Stimulated activated naive CD8-positive, alpha-beta T cell treated with anti-CD3 and anti-CD28 coated beads, Interleukin-15, Interleukin-2, amounts not matched to agents 100 U/mL and 50 U/mL, for 24 hours (primary cell): ENCODE measurements at regions not wholly inside any gene's neighbourhood (a gene's known extent, or its start where the extent isn't known, plus 50 kb on each side); places are given as distances from the start of the nearest gene placed in this dataset.

Experiments used
- ATAC-seq: fragments of 150-1000 bp; cut with Tn5 transposase; one replicate; pipeline ENCODE4 v1.10.0; 2021
- DNase-seq: peaks from one replicate; pipeline ENCODE4 v3.0.0; 2021

DNA sequence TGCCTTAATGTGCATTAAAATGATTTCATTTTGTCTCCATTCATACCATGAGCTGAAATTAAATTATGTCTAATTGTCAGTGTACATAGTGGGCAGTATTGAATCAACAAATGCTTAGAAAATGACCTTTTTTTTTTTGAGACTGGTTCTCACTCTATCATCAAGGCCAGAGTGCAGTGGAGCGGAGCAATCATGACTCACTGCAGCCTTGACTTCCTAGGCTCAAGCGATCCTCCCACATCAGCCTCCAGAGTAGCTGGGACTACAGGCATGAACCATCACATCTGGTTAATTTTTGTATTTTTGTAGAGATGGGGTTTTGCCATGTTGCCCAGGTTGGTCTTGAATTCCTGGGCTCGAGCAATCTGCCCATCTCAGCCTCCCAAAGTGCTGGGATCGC lies 117.0 kb upstream of the BLID start:
- ATAC-seq: no peak
- no peak for DNase-seq

GRCh38 chr11:122230385-122230755 lies 114.4 kb upstream of the BLID start:
- ATAC-seq (no peak), DNase-seq (no peak)

- ATAC-seq (no peak), DNase-seq (no peak)
These were observed 113.7 kb upstream of the BLID start for GRCh38 chr11:122229481-122230384.

GRCh38 chr11:122229078-122229477 lies 113.1 kb upstream of the BLID start:
- DNase-seq: no peak

DNA sequence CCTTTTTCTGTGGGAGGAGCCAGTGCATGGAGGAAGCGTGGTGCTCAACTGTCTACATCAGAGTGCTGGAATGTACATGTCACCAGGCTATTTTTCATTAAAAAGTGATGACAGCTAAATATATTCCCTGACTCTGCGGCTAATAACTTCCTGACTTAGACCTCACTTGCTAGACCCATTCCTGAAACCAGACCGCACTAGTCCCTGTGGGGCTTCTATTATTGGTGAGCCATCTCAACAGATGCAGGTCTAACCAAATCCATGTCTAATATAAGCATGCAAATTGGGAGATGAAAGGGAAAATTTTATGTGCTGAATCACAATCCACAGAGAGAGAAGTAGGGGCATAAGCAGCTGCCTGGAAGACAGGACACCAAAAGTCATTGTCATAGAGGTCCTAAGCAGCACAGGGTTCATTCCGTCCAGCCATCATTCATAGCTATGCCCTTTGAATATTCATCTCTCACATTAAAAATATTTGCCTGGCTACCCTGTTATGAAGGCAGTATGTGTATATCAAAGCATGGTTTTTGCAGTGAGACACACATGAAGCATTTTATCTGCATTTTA lies 110.9 kb upstream of the BLID start:
- ATAC-seq (no peak), DNase-seq (no peak)

More at GRCh38 chr11:122229078-122229477, 113.1 kb upstream of the BLID start:
- ATAC-seq: no peak

GRCh38 chr11:122224867-122225266 lies 108.9 kb upstream of the BLID start:
- DNase-seq: no peak
- ATAC-seq: no peak

DNA sequence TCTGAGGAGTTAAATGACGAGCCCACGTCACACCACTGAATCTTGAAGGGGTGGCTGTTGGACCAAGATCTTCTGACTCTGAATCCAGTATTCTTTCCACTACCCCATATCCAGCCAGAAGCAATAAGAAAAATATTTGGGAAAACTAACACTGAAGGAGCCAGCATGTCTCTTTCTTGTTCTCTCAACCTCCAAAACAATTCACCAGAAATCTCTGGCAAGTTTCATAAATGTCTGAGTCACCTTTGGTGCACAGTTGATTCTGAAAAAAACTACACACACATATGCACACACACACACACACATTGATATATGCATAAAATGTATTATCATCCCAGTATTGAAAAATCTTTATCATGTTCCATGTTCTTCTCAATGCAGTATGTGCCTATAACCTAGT lies 104.3 kb upstream of the BLID start:
- ATAC-seq (no peak), DNase-seq (no peak)

DNA sequence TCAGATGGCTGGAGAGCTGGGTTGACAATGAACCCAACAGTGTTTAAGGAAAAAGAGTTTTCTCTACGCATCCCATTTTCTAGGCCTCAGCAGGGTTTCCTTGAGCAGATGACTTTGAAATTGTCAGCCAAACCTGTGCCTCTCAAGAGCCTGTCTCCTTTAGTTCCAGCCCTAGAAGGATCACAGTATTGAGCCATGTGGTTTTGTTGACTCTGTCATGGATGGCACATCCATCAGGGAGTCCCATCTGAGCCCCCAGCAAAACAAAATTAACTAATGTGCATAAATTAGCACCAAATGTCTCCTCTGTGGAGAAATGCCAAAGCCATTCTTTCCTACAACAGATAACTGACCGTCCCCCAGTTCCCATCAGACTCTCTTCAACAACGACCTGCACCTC lies 103.8 kb upstream of the BLID start:
- DNase-seq: no peak

DNA sequence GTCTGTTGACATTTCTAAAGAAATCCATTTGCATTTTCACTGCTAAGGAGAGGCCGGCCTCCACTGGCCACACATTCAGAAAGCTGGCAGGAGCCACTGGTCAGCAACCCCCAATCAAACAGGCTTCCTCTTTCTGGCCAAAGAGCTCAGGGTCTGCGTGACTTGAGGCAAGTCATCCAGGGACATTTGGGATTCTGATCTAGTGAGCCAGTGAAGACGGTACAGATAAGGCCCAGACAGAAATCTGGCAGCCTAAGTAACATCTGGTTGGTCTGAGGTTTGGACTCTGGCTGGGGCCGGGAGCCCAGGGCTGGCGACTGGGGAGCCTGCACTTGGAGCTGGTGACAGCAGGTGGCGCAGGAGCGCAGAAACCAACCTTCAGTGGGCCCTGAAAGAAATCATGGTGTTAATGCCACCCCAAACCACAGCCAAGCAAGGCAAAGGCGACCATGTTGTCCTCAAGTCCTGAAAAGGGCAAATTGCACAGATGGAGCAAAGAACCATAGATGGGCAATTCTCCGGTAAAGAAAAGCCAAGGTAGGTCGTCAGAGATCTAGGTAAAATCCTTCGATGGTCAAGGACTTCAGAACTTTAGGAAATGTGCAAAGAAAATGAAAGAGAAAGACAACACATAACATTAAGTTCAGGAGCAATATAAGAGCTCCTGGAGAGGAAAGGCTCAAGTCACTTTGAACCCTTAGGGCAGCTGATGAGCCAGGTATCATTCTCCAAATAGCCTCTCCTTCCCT lies 99.4 kb upstream of the BLID start:
- peak; percentile 65 for ATAC-seq
- peak; percentile 46 for DNase-seq

More for the DNA sequence above, 103.8 kb upstream of the BLID start:
- ATAC-seq: no peak

DNA sequence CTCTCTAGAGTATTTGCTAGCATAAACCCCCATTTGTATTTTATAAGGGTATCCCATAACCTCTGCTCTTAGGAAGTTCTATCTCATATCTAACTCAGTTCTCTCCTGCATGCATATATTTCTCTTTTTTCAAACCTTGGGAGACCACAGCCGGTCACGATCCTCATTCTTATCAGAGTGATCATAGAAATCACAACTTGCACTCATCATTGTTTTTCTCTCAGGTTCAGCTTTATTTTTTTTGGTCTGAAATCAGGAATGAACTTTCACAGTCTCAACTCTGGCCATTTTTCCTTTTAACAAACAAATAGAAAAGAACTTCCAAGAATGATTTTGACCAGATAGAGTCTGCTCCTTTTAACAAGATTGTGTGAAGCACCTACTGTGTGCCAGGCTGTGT lies 98.6 kb upstream of the BLID start:
- ATAC-seq (no peak), DNase-seq (no peak)

DNA sequence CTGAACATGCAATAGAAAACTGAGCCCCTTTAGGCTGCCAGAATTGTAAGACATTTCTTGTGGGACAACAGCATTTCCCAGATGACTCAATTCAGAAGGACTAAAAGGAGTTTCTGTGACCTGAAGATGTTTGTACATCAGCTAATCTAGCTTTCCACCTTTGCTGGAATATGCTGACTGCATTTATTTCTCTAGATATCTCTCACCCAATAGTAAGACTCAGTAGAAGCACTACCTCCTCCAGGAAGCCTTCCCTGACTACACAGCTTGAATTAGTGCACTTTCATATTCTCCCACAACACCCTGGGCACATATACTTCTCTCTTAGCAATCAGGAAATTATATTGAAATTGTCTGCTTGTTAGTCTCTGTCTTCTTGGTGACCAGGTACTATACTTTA lies 98.1 kb upstream of the BLID start:
- ATAC-seq: no peak
- DNase-seq: no peak

DNA sequence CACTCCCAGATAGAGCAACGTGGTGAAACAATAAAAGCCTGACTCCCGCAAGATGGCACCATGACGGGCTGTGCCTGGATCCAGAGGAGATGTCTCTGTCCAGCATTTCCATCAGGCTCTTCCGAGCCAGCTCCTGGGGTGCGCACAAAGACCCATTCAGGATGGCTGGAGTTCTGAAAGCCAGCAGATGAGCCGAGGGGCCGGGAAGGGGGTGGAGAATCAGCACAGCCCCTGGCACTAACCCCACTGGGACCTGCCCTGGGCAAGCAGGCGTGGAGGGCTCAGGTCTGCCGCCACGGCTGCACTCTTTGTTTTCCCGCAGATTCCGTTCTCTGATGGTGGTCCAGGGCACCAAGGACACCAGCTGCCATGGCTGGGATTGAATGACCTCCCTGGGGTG lies 97.2 kb upstream of the BLID start:
- DNase-seq (no peak), ATAC-seq (no peak)

DNA sequence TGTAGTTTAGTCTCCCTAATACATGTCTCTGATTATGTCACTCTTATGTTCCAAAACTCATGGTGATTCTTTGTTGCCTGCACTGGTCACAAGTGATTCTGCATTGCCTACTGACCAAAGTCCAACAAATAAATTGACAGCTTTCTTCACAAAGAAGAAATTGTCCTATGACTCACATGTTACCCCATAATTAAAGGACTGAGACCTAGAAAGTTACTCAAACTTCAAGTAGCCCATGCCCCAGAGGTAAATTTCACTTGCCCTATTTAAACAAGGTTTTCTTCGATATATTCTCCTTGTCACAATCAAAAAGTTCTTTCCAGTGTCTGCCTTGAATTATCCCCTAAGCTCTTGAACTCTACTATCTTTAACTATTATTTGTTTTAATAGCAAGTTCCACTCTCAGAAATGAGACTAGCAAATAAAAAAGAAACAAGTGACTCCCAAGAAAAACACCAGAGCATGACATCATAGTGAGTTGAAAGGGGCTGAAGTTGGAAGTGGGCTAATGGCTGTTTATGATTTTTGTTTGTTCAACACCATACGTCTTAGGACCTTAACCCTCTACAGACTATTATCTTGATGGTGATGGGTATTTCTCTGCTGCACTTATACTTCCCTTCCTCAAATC lies 94.5 kb upstream of the BLID start:
- ATAC-seq (no peak), DNase-seq (no peak)

DNA sequence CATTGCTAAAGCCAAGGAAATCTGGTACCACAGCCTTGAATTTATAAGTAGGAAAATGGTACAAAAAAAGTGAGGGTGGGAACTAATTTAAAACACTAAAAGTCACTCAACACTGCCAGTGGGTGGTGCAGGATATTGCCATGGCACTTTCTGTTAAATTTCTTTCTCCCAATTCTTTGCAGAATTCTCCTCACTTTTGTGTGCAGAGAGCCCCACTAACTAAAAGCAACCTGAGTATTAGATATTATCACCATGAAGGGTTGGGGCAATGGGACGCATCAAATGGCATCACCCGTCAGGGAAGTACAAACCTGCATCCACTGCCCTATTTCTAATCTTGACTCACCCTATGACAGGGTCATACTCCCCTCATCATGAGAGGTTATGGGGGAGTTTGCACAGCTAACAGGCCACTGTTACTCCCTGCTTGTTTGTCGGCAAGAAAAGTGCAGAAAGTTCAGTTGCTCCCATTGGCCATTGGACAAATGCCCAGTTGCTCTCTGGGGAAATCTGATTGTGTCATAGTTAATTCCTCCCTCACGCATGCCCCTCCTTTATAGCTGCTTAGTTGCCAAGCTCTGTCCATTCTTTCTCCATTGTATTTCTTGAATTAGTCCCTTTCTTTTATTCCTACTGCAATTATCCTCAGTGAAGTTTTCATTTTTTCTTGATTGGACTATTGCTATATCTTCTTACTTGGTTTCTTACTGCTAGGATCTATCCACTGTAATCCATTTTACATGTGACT lies 93.8 kb upstream of the BLID start:
- DNase-seq (no peak), ATAC-seq (no peak)

DNA sequence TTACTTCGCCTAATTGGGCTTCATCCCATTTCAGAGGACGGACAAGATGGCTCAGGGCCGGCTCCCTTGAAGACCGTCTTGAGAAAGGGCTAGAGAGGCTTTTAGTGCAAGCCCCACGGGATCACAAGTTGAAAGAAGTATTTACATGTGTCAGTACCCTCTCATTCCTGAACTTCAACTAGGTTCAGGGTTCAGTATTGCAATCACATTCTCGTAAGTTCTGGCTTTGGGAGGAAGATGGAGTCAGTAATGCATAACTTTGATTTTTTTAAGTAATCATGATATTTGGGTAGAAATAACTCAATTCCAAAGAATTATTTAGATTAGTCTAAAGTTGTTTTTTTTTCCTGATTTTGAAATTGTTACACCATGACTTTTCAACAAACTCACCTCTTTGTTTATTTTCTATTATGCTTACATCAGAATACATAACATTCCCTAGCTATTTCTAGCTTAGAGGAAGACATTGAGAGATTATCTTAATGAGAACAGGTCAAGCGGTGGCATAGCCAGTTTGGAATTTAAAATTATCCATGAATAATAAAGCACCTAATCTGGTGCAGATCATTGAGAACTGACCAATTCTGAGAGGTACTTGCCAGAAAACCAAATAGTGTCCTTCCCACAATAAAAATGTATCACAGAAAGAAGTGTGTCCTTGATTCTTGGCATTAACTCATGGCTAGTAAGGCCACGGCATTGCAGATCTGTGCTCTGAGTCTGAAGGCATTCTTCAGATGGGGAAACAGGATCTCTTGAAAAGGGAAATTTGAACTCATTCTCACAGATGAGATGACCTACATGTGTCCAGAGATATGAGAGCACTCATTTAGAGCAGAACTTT lies 92.1 kb upstream of the BLID start:
- ATAC-seq: no peak
- DNase-seq: no peak

DNA sequence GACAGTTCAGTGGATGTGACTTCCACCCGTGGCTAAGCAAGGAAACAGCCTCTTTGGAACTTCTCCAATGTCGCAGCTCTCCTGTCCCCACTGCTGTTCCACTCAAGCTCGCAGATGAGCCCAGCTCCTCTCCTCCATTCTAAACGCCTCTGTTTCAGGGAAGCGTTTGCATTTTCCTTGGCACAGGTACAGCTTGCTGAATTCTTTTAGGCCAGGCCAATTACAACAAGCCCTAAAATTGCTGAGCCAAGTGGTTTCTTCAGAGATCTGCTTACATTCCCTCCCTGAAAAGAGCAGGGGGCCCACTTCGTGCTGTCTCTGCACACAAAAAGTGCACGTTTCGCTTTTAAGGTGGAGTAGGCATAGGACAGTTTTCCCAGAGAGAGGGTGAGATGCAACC lies 91.5 kb upstream of the BLID start:
- ATAC-seq: no peak
- DNase-seq: no peak

DNA sequence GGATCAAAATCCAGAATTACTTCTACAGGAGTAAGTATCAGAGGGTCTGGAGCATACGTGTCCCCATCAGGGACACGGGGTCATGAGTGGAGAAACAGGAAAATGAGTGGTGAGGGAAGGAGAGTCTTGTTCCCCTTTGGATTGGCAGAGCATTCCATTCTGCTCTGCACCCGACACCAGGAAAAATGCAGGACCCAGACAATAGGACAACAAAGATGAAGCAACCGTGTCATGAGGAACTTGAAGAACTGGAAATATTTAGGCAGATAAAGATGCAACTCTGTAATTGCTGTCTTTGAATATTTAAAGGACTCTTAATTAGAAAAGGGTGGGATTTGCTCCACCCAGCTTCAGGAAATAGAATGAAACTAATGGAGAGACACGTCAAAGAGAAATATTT lies 89.0 kb upstream of the BLID start:
- no peak for ATAC-seq
- DNase-seq: no peak

DNA sequence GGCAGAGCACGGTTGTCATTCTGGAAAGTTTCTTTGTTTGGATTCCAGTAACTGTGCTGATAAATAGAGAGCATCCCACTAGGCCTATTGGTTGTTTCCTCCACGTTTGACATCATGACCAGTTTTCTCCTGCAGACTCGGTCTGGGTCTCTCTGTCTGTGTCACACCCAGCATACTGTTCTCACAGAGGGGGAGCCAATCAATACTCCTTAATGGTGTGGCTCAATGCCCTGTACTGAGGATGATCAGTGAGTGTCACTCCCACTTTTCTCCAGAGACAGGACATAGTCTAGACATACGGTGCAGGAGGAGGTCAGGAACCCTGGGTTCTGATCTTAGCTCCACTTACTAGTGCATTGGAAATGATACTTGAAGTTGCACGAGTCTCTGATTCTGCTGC lies 88.2 kb upstream of the BLID start:
- DNase-seq: no peak
- no peak for ATAC-seq

GRCh38 chr11:122202951-122203456 lies 87.0 kb upstream of the BLID start:
- ATAC-seq (peak; percentile 82), DNase-seq (peak; percentile 64)

GRCh38 chr11:122202161-122202950 lies 86.3 kb upstream of the BLID start:
- no peak for DNase-seq
- no peak for ATAC-seq
